OCI-LY3 (cell line): ENCODE measurements at regions not wholly inside any gene's neighbourhood (a gene's known extent, or its start where the extent isn't known, plus 50 kb on each side); places are given as distances from the start of the nearest gene placed in this dataset.

Experiments
- H2AFZ ChIP-seq: fragments of 200-600, 300-600 bp; shearing (Covaris generic); 2 replicates; pipeline ENCODE4 v1.6.0; 2014; ENCODE audit warnings: antibody characterized with exemption, low read depth, low read length
- H3K27ac ChIP-seq: fragments of 200-600, 300-600 bp; sonication (generic); 2 replicates; pipeline ENCODE4 v1.5.1; 2014; ENCODE audit warnings: mild to moderate bottlenecking, low read length, moderate library complexity, mixed read lengths
- H3K27me3 ChIP-seq: fragments of 200-600, 300-600 bp; sonication (generic); 2 replicates; pipeline ENCODE4 v1.6.1; 2014; ENCODE audit warnings: low read depth, low read length, mixed read lengths
- H3K36me3 ChIP-seq: fragments of 200-600, 300-600 bp; sonication (generic); replicated peaks from 2 replicates; pipeline ENCODE3; 2014; ENCODE audit warnings: low read depth, low read length, mixed read lengths
- H3K4me1 ChIP-seq: fragments of 300-600, 200-600 bp; sonication (generic); 2 replicates; pipeline ENCODE4 v1.6.1; 2014; ENCODE audit warnings: low read length, mixed read lengths
- H3K4me2 ChIP-seq: fragments of 200-600, 300-600 bp; sonication (generic); 2 replicates; pipeline ENCODE4 v1.6.1; 2014; ENCODE audit warnings: low read length, mixed read lengths
- H3K4me3 ChIP-seq: fragments of 300-600, 200-600 bp; sonication (generic); 2 replicates; pipeline ENCODE4 v1.5.1; 2014; ENCODE audit warnings: antibody characterized with exemption, mild to moderate bottlenecking, low read length, moderate library complexity
- H3K79me2 ChIP-seq: fragments of 300-600, 200-600 bp; shearing (Covaris generic); 2 replicates; pipeline ENCODE4 v1.6.1; 2014; ENCODE audit warnings: mild to moderate bottlenecking, low read length, mixed read lengths
- H3K9ac ChIP-seq: fragments of 300-600, 200-600 bp; shearing (Covaris generic); 2 replicates; pipeline ENCODE4 v1.6.0; 2014; ENCODE audit warnings: mild to moderate bottlenecking, low read length, moderate library complexity
- H3K9me3 ChIP-seq: fragments of 200-600, 300-600 bp; shearing (Covaris generic); 2 replicates; pipeline ENCODE4 v1.6.1; 2014; ENCODE audit warnings: low read length, mixed read lengths; ENCODE audit not compliant: insufficient read depth
- H4K20me1 ChIP-seq: fragments of 200-600, 300-600 bp; sonication (generic); 2 replicates; pipeline ENCODE4 v1.6.1; 2016; ENCODE audit warnings: low read length, mixed read lengths; ENCODE audit not compliant: insufficient read depth
- CTCF ChIP-seq: fragments of 200-600, 300-600 bp; sonication (generic); IDR thresholded peaks from 2 replicates; pipeline ENCODE4 v1.5.1; 2014; ENCODE audit warnings: antibody characterized with exemption, low read length, low read depth
- EZH2phosphoT487 ChIP-seq: fragments of 200-600 bp; shearing (Covaris generic); IDR thresholded peaks from 2 replicates; pipeline ENCODE4 v1.6.1; 2018; ENCODE audit warnings: antibody characterized with exemption, mixed run types, low read depth

DNA sequence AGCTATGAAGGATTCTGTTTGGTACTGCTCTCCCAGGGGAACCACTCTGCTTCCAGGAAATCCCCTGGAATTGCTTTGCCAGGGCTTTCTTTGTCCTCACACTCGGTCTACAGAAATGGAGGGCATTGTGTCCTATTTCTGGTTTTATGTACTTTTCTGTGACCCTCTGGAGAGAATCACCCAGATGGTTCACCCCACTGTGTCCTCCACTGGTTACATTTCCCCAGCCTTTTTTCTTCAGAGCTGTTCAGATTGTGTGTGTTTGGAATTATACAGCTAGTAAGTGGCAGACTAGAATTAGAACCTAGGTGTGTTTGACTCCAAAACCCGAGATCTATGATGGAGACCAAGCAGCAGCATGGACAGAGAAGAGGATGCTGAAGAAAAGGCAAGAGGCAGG lies 80.8 kb downstream of the CD164 start:
- no peak overlapping the region for H3K27ac ChIP-seq
- no peak overlapping the region for H3K4me2 ChIP-seq
- H3K9me3 ChIP-seq = no peaks in the 10 kb centered on the region
- H4K20me1 ChIP-seq = no peaks in the 10 kb centered on the region
- peaks cover 19% of the 10 kb centered on the region for H3K4me1 ChIP-seq
- no peak overlapping the region for H3K4me3 ChIP-seq
- H3K36me3 ChIP-seq = no peaks in the 10 kb centered on the region
- H3K9ac ChIP-seq = no peak overlapping the region
- TF ChIP-seq EZH2phosphoT487 (no peak), CTCF (no peak)
- no peaks in the 10 kb centered on the region for H3K27me3 ChIP-seq
- H2AFZ ChIP-seq = no peak overlapping the region
- H3K79me2 ChIP-seq = no peaks in the 10 kb centered on the region

DNA sequence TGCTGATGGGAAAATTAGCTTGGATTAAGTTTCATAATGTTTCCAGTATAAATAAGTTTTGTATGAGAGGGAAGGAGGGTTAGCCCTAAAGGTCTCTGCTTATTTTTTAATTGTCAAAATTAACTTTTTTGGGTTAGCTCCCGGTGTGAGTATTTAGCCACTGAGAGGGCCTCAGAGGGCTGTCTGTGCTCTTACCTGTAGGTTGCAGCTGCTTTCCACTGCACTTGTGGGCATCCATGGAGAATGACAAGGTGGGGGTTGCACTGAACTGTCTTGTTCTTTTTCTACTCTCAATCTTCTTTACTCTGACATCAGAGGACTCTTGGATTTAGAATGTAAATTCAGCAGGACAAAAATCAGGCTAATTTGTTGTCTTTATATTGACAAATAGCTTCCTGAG lies 81.4 kb downstream of the CD164 start:
- H3K36me3 ChIP-seq = no peaks in the 10 kb centered on the region
- no peaks in the 10 kb centered on the region for H3K79me2 ChIP-seq
- no peak overlapping the region for H3K4me2 ChIP-seq
- no peak overlapping the region for H3K27ac ChIP-seq
- H4K20me1 ChIP-seq = no peaks in the 10 kb centered on the region
- H3K27me3 ChIP-seq = no peaks in the 10 kb centered on the region
- H3K4me3 ChIP-seq = no peak overlapping the region
- H2AFZ ChIP-seq = no peak overlapping the region
- no peaks in the 10 kb centered on the region for H3K9me3 ChIP-seq
- no peak overlapping the region for H3K9ac ChIP-seq
- H3K4me1 ChIP-seq = peaks cover 19% of the 10 kb centered on the region
- TF ChIP-seq EZH2phosphoT487 (no peak), CTCF (no peak)

- TF ChIP-seq EZH2phosphoT487 (no peak), CTCF (no peak)
- Histone ChIP-seq H3K9me3 (no peaks in the 10 kb centered on the region), H3K27ac (no peak overlapping the region)
These were observed 82.3 kb downstream of the CD164 start for GRCh38 chr6:109299776-109300564.

DNA sequence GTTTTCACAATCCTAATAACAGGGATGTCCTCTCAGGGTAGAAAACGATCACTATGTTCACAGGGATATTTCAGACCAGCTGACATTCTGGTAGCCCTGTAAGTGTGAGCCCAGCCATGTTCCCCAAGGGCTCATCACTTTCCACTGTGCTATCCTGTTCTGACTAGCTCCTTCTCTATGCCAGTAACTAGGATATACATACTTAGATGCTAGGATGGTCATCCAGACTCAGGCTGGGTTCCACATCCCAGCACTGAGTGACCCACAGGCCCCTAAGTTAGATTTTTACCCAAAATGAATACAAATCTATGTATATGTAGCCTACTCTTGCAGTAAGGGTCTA lies 83.0 kb downstream of the CD164 start:
- H3K79me2 ChIP-seq = no peaks in the 10 kb centered on the region
- H3K27ac ChIP-seq = no peak overlapping the region
- no peak overlapping the region for H2AFZ ChIP-seq
- no peaks in the 10 kb centered on the region for H3K9me3 ChIP-seq
- H3K9ac ChIP-seq = no peak overlapping the region
- no peaks in the 10 kb centered on the region for H3K27me3 ChIP-seq
- peaks cover 13% of the 10 kb centered on the region for H3K4me1 ChIP-seq
- H3K4me3 ChIP-seq = no peak overlapping the region
- no peaks in the 10 kb centered on the region for H3K36me3 ChIP-seq
- TF ChIP-seq EZH2phosphoT487 (no peak), CTCF (no peak)
- H4K20me1 ChIP-seq = no peaks in the 10 kb centered on the region
- H3K4me2 ChIP-seq = no peak overlapping the region

More at GRCh38 chr6:109299776-109300564, 82.3 kb downstream of the CD164 start:
- Histone ChIP-seq H3K9ac (no peak overlapping the region), H4K20me1 (no peaks in the 10 kb centered on the region), H3K79me2 (no peaks in the 10 kb centered on the region), H3K4me2 (no peak overlapping the region), H2AFZ (no peak overlapping the region), H3K4me1 (peaks cover 19% of the 10 kb centered on the region), H3K27me3 (no peaks in the 10 kb centered on the region), H3K4me3 (no peak overlapping the region), H3K36me3 (no peaks in the 10 kb centered on the region)
